Psoas muscle (tissue), 7 donors: ENCODE measurements at regions not wholly inside any gene's neighbourhood (a gene's known extent, or its start where the extent isn't known, plus 50 kb on each side); places are given as distances from the start of the nearest gene placed in this dataset.

Source experiments
- ATAC-seq, 4 donors: fragments of 200-7000 bp; cut with Tn5 transposase; one replicate each; pipeline ENCODE4 v1.9.1; 2020; ENCODE audit warnings: moderate library complexity in 3 of 4, mild to moderate bottlenecking in 2 of 4
- DNase-seq, 2 donors: peaks; one replicate each; pipeline ENCODE4 v3.0.0-alpha.2; 2020
- H3K27ac ChIP-seq: fragments of 200-600 bp; one replicate; pipeline ENCODE4 v1.8.0; 2022
- H3K27me3 ChIP-seq, 3 donors: fragments of 200-600 bp in 1 of 3; one replicate each; pipeline versions ENCODE4 v1.6.1 to v1.8.0; 2013 to 2022; ENCODE audit warnings: low read length in 2 of 3, mild to moderate bottlenecking in 2 of 3, moderate library complexity in 1 of 3; ENCODE audit not compliant: insufficient read depth in 3 of 3
- H3K36me3 ChIP-seq, 2 donors: fragments of 200-600 bp in 1 of 2; one replicate each; pipeline versions ENCODE4 v1.6.1 to v1.8.0; 2013 to 2022; ENCODE audit warnings: low read depth in 1 of 2, mild to moderate bottlenecking in 1 of 2, moderate library complexity in 1 of 2; ENCODE audit not compliant: insufficient read depth in 1 of 2
- H3K4me1 ChIP-seq: fragments of 200-600 bp; one replicate; pipeline ENCODE4 v1.8.0; 2022
- H3K4me3 ChIP-seq: fragments of 200-600 bp; one replicate; pipeline ENCODE4 v1.8.0; 2022; ENCODE audit warnings: mild to moderate bottlenecking
- H3K9me3 ChIP-seq: fragments of 200-600 bp; one replicate; pipeline ENCODE4 v1.8.0; 2022
- WGBS, 3 donors: extraction: QIAGEN DNeasy Blood & Tissue Kit; methylation state at CpG; one replicate each; pipeline versions ENCODE4 v1.1.6 to v1.1.7; 2013; 5-methylcytosine and 5-hydroxymethylcytosine counted together
- intact Hi-C, 2 donors: fragments of 100-400 bp; cut with DNase I; formaldehyde crosslinking; loops; one replicate each; pipeline versions ENCODE4 v1.11.0 to v1.14.2; 2022
- TF ChIP-seq, protein P1 (sequence below): fragments of 200-600 bp; IDR thresholded peaks from one replicate; pipeline ENCODE4 v1.8.0; 2022; ENCODE audit warnings: antibody characterized with exemption
- donor health status: healthy with polysubstance abuse.
- donor health status: DM: no; HTN: no; CAD: no; lungs with moderate emphysema.
- donor health status: Bipolar disorder and iron deficiency.
- donor health status: healthy.
- donor health status: DM: yes; HTN: yes; CAD: no.
- donor health status: DM: no; HTN: no; CAD: no.
- donor health status: DM: yes; HTN: yes; CAD: no.

DNA sequence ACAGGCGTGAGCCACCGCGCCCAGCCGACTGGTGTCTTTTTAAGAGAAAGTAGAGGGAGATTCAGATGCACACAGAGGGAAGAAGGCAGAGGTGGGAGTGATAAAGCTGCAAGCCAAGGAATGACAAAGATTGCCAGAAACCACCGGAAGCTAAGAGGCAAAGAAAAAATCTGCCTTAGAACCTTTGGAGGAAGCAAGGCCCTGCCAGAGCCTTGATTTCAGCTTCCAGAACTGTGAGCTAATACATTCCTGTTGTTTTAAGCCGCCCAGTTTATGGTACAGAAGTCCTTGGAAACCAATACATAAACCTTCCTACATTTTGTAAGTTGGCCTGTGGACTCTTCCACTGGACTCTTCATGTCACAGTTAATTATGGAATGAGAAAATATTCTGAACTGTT lies 71.7 kb upstream of the SOX21 start:
- no peaks in the 10 kb centered on the region for H3K4me1 ChIP-seq
- no peak overlapping the region for H3K4me3 ChIP-seq
- H3K36me3 ChIP-seq, result no peaks in the 10 kb centered on the region
- intact Hi-C loops, result no loop called here
- no peak for ATAC-seq
- 90 to 91% (median 90%) methylated on average over 6 of the region's 6 CpGs for WGBS, 3 donors
- H3K9me3 ChIP-seq, result no peaks in the 10 kb centered on the region
- no peak for DNase-seq
- H3K27me3 ChIP-seq, result no peaks in the 10 kb centered on the region
- no peak overlapping the region for H3K27ac ChIP-seq
- TF ChIP-seq, protein P1, sequence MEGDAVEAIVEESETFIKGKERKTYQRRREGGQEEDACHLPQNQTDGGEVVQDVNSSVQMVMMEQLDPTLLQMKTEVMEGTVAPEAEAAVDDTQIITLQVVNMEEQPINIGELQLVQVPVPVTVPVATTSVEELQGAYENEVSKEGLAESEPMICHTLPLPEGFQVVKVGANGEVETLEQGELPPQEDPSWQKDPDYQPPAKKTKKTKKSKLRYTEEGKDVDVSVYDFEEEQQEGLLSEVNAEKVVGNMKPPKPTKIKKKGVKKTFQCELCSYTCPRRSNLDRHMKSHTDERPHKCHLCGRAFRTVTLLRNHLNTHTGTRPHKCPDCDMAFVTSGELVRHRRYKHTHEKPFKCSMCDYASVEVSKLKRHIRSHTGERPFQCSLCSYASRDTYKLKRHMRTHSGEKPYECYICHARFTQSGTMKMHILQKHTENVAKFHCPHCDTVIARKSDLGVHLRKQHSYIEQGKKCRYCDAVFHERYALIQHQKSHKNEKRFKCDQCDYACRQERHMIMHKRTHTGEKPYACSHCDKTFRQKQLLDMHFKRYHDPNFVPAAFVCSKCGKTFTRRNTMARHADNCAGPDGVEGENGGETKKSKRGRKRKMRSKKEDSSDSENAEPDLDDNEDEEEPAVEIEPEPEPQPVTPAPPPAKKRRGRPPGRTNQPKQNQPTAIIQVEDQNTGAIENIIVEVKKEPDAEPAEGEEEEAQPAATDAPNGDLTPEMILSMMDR, result no peak

DNA sequence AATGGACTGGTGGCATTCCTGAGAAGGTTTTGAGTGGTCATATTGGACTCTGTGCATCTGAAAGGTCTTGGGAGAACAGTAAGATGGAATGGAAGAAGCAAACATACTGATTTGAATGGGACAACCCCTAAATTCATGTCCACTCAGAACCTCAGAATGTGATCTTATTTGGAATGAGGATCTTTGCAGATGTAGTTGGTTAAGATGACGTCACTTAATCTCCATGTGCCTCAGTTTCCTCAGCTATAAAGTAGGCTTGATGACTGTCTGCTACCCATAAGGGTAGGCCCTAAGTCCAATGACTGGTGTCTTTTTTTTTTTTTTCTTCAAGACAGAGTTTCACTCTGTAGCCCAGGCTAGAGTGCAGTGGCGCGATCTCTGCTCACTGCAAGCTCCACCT lies 71.1 kb upstream of the SOX21 start:
- WGBS, 3 donors, result 94 to 96% (median 94%) methylated on average over 3 of the region's 3 CpGs
- no peaks in the 10 kb centered on the region for H3K27me3 ChIP-seq
- DNase-seq (no peak), ATAC-seq (no peak)
- H3K4me1 ChIP-seq, result no peaks in the 10 kb centered on the region
- no peak overlapping the region for H3K4me3 ChIP-seq
- no peaks in the 10 kb centered on the region for H3K9me3 ChIP-seq
- intact Hi-C loops, result no loop called here
- TF ChIP-seq, protein P1, result no peak
- no peaks in the 10 kb centered on the region for H3K36me3 ChIP-seq
- H3K27ac ChIP-seq, result no peak overlapping the region

DNA sequence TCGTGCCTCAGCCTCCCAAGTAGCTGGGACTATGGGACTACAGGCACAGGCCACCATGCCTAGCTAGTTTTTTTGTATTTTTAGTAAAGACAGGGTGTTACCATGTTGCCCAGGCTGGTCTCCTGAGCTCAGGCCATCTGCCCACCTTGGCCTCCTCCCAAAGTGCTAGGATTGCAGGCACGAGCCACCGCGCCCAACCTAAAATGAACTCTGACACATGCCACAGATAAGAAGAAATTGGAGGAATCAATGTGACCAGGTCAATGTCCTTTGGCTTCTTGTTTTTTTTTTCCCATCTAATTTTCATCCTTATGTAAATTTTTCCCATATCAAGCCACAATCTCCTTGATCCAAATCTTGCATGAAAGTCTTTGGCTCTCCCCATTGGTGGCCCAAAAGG lies 68.1 kb upstream of the SOX21 start:
- Histone ChIP-seq H3K27ac (no peak overlapping the region), H3K4me1 (no peaks in the 10 kb centered on the region), H3K9me3 (no peaks in the 10 kb centered on the region), H3K27me3 (no peaks in the 10 kb centered on the region), H3K36me3 (no peaks in the 10 kb centered on the region), H3K4me3 (no peak overlapping the region)
- TF ChIP-seq, protein P1, result no peak
- intact Hi-C loops, result no loop called here
- 67 to 90% (median 85%) methylated on average over 4 of the region's 4 CpGs for WGBS, 3 donors
- ATAC-seq, result no peak
- no peak for DNase-seq

DNA sequence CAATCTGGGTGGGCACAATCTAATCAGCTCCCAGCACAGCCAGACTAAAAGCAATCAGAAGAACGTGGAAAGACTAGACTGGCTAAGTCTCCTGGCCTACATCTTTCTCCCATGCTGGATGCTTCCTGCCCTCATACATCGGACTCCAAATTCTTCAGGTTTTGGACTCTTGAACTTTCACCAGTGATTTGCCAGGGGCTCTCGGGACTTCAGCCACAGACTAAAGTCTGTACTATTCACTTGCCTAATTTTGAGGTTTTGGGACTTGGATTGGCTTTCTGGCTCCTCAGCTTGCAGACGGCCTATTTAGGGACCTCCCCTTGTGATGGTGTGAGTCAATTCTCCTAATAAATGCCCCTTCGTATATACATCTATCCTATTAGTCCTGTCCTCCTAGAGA lies 66.6 kb upstream of the SOX21 start:
- Histone ChIP-seq H3K9me3 (no peaks in the 10 kb centered on the region), H3K27ac (no peak overlapping the region), H3K4me3 (no peak overlapping the region), H3K36me3 (no peaks in the 10 kb centered on the region), H3K27me3 (no peaks in the 10 kb centered on the region), H3K4me1 (no peaks in the 10 kb centered on the region)
- no peak for DNase-seq
- intact Hi-C loops, result no loop called here
- WGBS, 3 donors, result 64 to 72% (median 68%) methylated on average over 5 of the region's 5 CpGs
- ATAC-seq, result no peak
- TF ChIP-seq, protein P1, result no peak

DNA sequence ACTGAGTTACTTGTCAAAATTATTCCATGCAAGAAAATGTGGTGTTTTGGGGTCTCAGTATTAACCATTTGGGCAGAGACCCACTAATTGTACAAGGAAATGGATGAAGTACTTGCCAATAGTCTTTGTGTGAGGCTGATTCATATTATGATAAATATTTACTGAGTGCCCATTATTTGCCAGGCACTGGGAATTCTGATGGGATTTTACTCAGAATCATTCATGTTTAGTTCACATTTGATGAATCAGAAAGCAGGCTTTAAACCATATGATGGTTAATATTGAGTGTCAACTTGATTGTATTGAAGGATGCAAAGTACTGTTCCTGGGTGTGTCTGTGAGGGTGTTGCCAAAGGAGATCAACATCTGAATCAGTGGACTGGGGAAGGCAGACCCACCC lies 66.2 kb upstream of the SOX21 start:
- intact Hi-C loops, result no loop called here
- DNase-seq (no peak), ATAC-seq (no peak)
- Histone ChIP-seq H3K4me1 (no peaks in the 10 kb centered on the region), H3K4me3 (no peak overlapping the region), H3K27ac (no peak overlapping the region), H3K9me3 (no peaks in the 10 kb centered on the region), H3K27me3 (no peaks in the 10 kb centered on the region), H3K36me3 (no peaks in the 10 kb centered on the region)
- TF ChIP-seq, protein P1, result no peak
